Keratinocyte (primary cell): ENCODE measurements at regions not wholly inside any gene's neighbourhood (a gene's known extent, or its start where the extent isn't known, plus 50 kb on each side); places are given as distances from the start of the nearest gene placed in this dataset.

ENCODE experiments used
- DNase-seq: peaks from one replicate; pipeline ENCODE4 v3.0.0-alpha.2; 2011; ENCODE audit warnings: low read depth, missing footprints, low spot score
- FAIRE-seq: peaks from 2 replicates; lab custom pipeline; 2011; peaks lifted over from hg19 to GRCh38; lab: Jason Lieb, UNC
- H2AFZ ChIP-seq: 2 replicates; pipeline ENCODE4 v1.6.0; 2012; ENCODE audit warnings: low read length, control low read depth, inconsistent platforms; ENCODE audit not compliant: control insufficient read depth
- H3K27ac ChIP-seq: 2 replicates; pipeline ENCODE4 v1.5.1; 2011; ENCODE audit warnings: low read length; ENCODE audit not compliant: control insufficient read depth, insufficient read depth
- H3K27me3 ChIP-seq: 3 replicates; pipeline ENCODE4 v1.6.0; 2011; ENCODE audit warnings: low read length; ENCODE audit not compliant: control insufficient read depth, insufficient read depth; ENCODE audit errors: extremely low read depth
- H3K36me3 ChIP-seq, 2 experiments: 2 replicates in 1 of 2; 3 replicates in 1 of 2; pipeline ENCODE4 v1.5.1; 2011; ENCODE audit warnings: low read length in 2 of 2, mild to moderate bottlenecking in 1 of 2; ENCODE audit not compliant: control insufficient read depth in 2 of 2, insufficient read depth in 2 of 2; ENCODE audit errors: extremely low read depth in 1 of 2
- H3K4me1 ChIP-seq: 3 replicates; pipeline ENCODE4 v1.5.1; 2011; ENCODE audit warnings: low read length; ENCODE audit not compliant: control insufficient read depth, insufficient read depth; ENCODE audit errors: extremely low read depth
- H3K4me2 ChIP-seq: 3 replicates; pipeline ENCODE4 v1.6.0; 2011; ENCODE audit warnings: low read depth, low read length; ENCODE audit not compliant: control insufficient read depth, insufficient read depth; ENCODE audit errors: extremely low read depth
- H3K4me3 ChIP-seq, 3 experiments: fragments of 200-600 bp in 1 of 3; sonication (generic) in 1 of 3; 2 replicates in 2 of 3; 3 replicates in 1 of 3; pipeline ENCODE4 v1.5.1; 2011 to 2016; ENCODE audit warnings: low read length in 3 of 3, mild to moderate bottlenecking in 3 of 3, control low read depth in 2 of 3, inconsistent platforms in 1 of 3, low read depth in 1 of 3, mixed read lengths in 1 of 3, mixed run types in 1 of 3, moderate library complexity in 1 of 3; ENCODE audit not compliant: control insufficient read depth in 2 of 3, insufficient read depth in 2 of 3; ENCODE audit errors: extremely low read depth in 1 of 3
- H3K79me2 ChIP-seq: 2 replicates; pipeline ENCODE4 v1.6.0; 2012; ENCODE audit warnings: low read length; ENCODE audit not compliant: control insufficient read depth, insufficient read depth
- H3K9ac ChIP-seq: 3 replicates; pipeline ENCODE4 v1.6.0; 2011; ENCODE audit warnings: low read length; ENCODE audit not compliant: control insufficient read depth, insufficient read depth; ENCODE audit errors: extremely low read depth
- H3K9me1 ChIP-seq: 3 replicates; pipeline ENCODE4 v1.6.0; 2011; ENCODE audit warnings: low read length; ENCODE audit not compliant: control insufficient read depth, insufficient read depth; ENCODE audit errors: extremely low read depth
- H3K9me3 ChIP-seq: 2 replicates; pipeline ENCODE4 v1.5.1; 2012; ENCODE audit warnings: low read depth, low read length; ENCODE audit not compliant: control insufficient read depth
- H4K20me1 ChIP-seq: 3 replicates; pipeline ENCODE4 v1.6.0; 2011; ENCODE audit warnings: low read length; ENCODE audit not compliant: control insufficient read depth, insufficient read depth; ENCODE audit errors: extremely low read depth
- CTCF ChIP-seq, 3 experiments: IDR thresholded peaks in 1 of 3; conservative IDR thresholded peaks in 1 of 3; optimal IDR thresholded peaks in 1 of 3; 2 replicates in 2 of 3; 3 replicates in 1 of 3; pipeline versions ENCODE3 to v1.5.1; 2011; ENCODE audit warnings: low read length in 3 of 3, mild to moderate bottlenecking in 3 of 3, moderate library complexity in 2 of 3, control low read depth in 1 of 3, inconsistent platforms in 1 of 3; ENCODE audit not compliant: insufficient read depth in 2 of 3; ENCODE audit errors: extremely low read depth in 1 of 3
- EZH2 ChIP-seq: IDR thresholded peaks from one replicate; pipeline ENCODE4 v1.6.1; 2012; ENCODE audit warnings: inconsistent platforms, mild to moderate bottlenecking, low read length, moderate library complexity
- dilution Hi-C: fragments of 300-500 bp; cut with MboI; formaldehyde crosslinking; loops from one replicate; pipeline ENCODE4 v1.7.0; 2020; ENCODE audit warnings: low sequenced_read_pairs; ENCODE audit not compliant: extremely low pct_ligation_motif_present

GRCh38 chr11:131309776-131310175 lies 60.6 kb upstream of the NTM start:
- Histone ChIP-seq H3K27ac (no peak overlapping the region), H4K20me1 (no peaks in the 10 kb centered on the region), H3K4me3 (no peak overlapping the region), H3K9me1 (no peaks in the 10 kb centered on the region), H3K27me3 (no peaks in the 10 kb centered on the region), H3K4me2 (no peak overlapping the region), H3K79me2 (no peaks in the 10 kb centered on the region), H3K9ac (no peak overlapping the region), H3K4me1 (no peaks in the 10 kb centered on the region), H3K9me3 (no peaks in the 10 kb centered on the region), H3K36me3 (no peaks in the 10 kb centered on the region), H2AFZ (no peak overlapping the region)
- dilution Hi-C loops, result no loop called here
- no peak for DNase-seq
- TF ChIP-seq CTCF (optimal IDR thresholded peaks at IDR 0.05 in 1 of 3, IDR thresholded peaks at IDR 0.05 in 1 of 3, conservative IDR thresholded peaks at IDR 0.05 in 1 of 3; ENCODE audit: extremely low read depth in 1 of 3, insufficient read depth in 2 of 3, low read length in 3 of 3), result no peak
- no peak for TF ChIP-seq EZH2
- no peak for FAIRE-seq

- dilution Hi-C loops, result no loop called here
- Histone ChIP-seq H3K4me3 (no peak overlapping the region), H3K9ac (no peak overlapping the region), H3K79me2 (no peaks in the 10 kb centered on the region), H2AFZ (no peak overlapping the region), H3K4me2 (no peak overlapping the region), H3K9me1 (no peaks in the 10 kb centered on the region), H3K4me1 (no peaks in the 10 kb centered on the region), H3K27ac (no peak overlapping the region), H4K20me1 (no peaks in the 10 kb centered on the region), H3K36me3 (no peaks in the 10 kb centered on the region), H3K27me3 (no peaks in the 10 kb centered on the region), H3K9me3 (no peaks in the 10 kb centered on the region)
- TF ChIP-seq EZH2, result no peak
- no peak for TF ChIP-seq CTCF (optimal IDR thresholded peaks at IDR 0.05 in 1 of 3, IDR thresholded peaks at IDR 0.05 in 1 of 3, conservative IDR thresholded peaks at IDR 0.05 in 1 of 3; ENCODE audit: extremely low read depth in 1 of 3, insufficient read depth in 2 of 3, low read length in 3 of 3)
- FAIRE-seq (no peak), DNase-seq (no peak)
Measured at GRCh38 chr11:131311776-131312514, 58.5 kb upstream of the NTM start.
